Activated naive CD8-positive, alpha-beta T cell treated with anti-CD3 and anti-CD28 coated beads, Interleukin-2, amount 10 ng/mL, durations not matched to agents 7 days and 5 days (primary cell): ENCODE measurements at regions not wholly inside any gene's neighbourhood (a gene's known extent, or its start where the extent isn't known, plus 50 kb on each side); places are given as distances from the start of the nearest gene placed in this dataset.
"Not testable (repeated sequence)": the region's sequence is repeated elsewhere in the genome, so short reads cannot be mapped to it uniquely, and the experiment has no call there.

Experiments used
- ATAC-seq: fragments of 150-1000 bp; cut with Tn5 transposase; one replicate; pipeline ENCODE4 v1.10.0; 2021; ENCODE audit warnings: low read depth, moderate library complexity
- POLR2A ChIA-PET: fragments of 350-600 bp; sonication (Branson Sonifier 250); formaldehyde crosslinking; loops from one replicate; lab custom pipeline; 2021; ENCODE audit warnings: antibody characterized with exemption; lab: Charles Lee
- DNase-seq: peaks from one replicate; pipeline ENCODE4 v3.0.0; 2021
- H3K27ac Mint-ChIP-seq: one replicate; pipeline ENCODE4 v1.8.0; 2022; ENCODE audit warnings: mild to moderate bottlenecking, mixed read lengths
- H3K27me3 Mint-ChIP-seq: one replicate; pipeline ENCODE4 v1.8.0; 2022; ENCODE audit warnings: mild to moderate bottlenecking, moderate library complexity, mixed read lengths
- H3K36me3 Mint-ChIP-seq: one replicate; pipeline ENCODE4 v1.8.0; 2021; ENCODE audit warnings: mild to moderate bottlenecking, mixed read lengths
- H3K4me1 Mint-ChIP-seq: one replicate; pipeline ENCODE4 v1.8.0; 2021; ENCODE audit warnings: mixed read lengths
- H3K4me3 Mint-ChIP-seq: one replicate; pipeline ENCODE4 v1.8.0; 2022; ENCODE audit warnings: mild to moderate bottlenecking, moderate library complexity, mixed read lengths
- H3K9me3 Mint-ChIP-seq: one replicate; pipeline ENCODE4 v1.8.0; 2021; ENCODE audit warnings: mixed read lengths

DNA sequence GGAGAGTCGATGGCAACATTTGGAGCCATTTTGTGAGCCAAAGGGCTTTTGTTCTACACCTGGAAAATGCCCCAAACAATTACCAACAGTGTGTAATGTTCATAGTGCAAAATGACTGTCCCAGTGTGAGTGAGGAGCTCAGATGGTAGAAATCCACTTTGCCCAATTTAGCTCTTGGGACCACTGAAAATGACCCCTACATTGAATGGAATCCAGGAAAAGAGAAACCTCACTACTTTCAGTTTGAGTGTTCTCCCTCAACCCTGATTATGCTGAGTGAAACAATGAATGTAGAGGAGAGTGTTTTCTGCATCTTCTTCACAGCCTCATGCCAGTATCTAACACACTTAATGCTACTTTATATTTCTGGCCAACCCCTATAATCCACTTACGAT is 84.9 kb upstream of the NRN1 start:
- no peak for ATAC-seq
- Mint-ChIP-seq H3K4me3 (no peak overlapping the region), H3K4me1 (peaks cover 5% of the 10 kb centered on the region)

DNA sequence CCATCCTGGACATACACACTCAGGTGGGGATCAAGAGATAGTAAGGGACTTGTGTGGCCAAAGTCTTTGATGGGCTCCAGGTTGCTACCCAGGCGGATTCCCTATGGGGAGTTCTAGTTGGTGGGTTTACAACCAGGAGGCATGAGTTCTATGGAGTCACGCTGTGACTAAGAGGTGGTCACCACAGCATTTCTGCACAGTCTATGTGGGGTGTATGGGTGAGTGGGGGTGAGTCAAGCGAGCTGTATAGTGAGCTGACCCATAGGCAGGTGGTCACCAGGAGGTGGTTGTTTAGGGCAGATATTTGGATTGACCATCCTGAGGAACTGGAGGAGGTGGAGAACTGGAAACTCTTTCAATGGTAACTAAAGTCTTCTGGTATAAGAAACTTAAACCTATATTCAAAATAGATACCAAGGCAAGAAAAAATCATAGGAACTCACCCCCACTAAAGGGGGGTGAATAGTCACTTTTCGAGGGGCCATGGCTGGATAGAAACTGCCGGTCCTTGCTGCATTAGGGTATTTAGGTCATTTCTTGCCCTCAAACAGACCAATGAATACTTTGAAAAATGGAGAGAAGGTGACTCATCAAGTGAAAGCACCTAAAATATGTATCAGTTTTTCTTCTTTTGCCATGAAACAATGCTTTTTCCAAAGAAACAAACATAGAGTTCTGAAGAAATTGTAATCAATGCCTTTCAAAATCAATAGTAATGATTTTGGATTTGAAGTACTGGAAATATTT is 84.3 kb upstream of the NRN1 start:
- no peaks in the 10 kb centered on the region for H3K9me3 Mint-ChIP-seq
- no peak overlapping the region for H3K4me3 Mint-ChIP-seq
- no peak for DNase-seq
- ATAC-seq = no peak
- H3K36me3 Mint-ChIP-seq = no peaks in the 10 kb centered on the region
- no peak overlapping the region for H3K27ac Mint-ChIP-seq
- H3K27me3 Mint-ChIP-seq = peaks cover 4% of the 10 kb centered on the region
- peaks cover 5% of the 10 kb centered on the region for H3K4me1 Mint-ChIP-seq
- POLR2A ChIA-PET = no interaction called here

More for the DNA sequence above, 84.9 kb upstream of the NRN1 start:
- no peaks in the 10 kb centered on the region for H3K9me3 Mint-ChIP-seq
- no peaks in the 10 kb centered on the region for H3K36me3 Mint-ChIP-seq
- DNase-seq = no peak
- H3K27ac Mint-ChIP-seq = no peak overlapping the region
- POLR2A ChIA-PET = no interaction called here
- peaks cover 4% of the 10 kb centered on the region for H3K27me3 Mint-ChIP-seq

DNA sequence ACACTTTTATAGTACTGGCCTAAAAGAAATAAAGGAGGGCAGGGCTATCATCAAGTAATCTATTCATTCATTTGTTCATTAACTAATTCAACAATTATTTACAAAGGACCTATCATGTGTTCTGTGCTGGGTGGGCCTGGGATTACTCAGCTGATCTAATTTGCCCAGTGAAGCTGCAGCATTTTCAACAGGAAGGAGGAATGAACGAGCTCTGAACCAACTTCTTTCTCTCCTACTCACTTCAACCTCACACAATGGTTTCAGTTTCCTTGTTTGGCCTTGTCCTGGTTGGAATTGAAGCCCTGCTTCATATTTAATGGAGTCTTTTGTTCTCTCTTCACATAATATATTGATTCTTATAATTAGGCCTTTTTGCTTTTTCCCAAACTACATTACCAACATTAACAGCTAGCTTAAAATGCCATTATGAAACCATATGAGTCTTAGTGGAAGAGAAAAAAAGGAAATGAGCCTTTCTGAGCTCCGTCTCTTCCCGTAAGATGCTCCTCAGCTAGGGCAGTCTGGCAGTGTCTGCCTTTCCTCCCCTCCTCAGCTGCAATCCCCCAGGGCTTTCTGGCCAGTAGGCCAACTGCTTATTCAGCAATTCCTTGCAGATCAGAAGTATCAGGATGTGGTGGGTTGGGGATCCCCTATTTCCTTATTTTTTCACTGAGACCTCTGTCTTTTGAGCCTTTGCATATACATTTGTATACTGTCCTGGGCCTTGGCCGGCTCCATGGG is 79.4 kb upstream of the NRN1 start:
- no peak overlapping the region for H3K4me3 Mint-ChIP-seq
- no peak overlapping the region for H3K27ac Mint-ChIP-seq
- ATAC-seq (no peak), DNase-seq (no peak)
- peaks cover 4% of the 10 kb centered on the region for H3K9me3 Mint-ChIP-seq
- peaks cover 1% of the 10 kb centered on the region for H3K4me1 Mint-ChIP-seq
- peaks cover 4% of the 10 kb centered on the region for H3K27me3 Mint-ChIP-seq
- no peaks in the 10 kb centered on the region for H3K36me3 Mint-ChIP-seq
- POLR2A ChIA-PET = no interaction called here

DNA sequence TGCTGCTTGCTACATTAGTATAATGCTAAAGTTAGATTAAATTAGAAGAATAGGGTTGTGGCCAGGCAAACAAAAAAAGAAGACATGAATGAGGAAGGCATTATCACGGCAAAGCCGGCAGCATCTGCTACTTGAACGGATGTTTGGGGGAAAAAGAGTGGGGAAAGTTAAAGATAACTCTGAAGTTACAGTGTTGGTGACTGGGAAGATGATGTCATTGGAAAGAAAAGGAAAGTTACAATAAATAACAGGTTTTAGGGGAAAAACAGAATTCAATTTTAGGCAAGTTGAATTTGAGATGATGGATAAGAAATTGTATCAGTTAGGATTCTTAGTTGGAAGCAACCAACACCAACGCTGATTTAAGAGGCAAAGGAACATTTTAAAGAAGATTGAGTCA is 74.2 kb upstream of the NRN1 start:
- H3K4me3 Mint-ChIP-seq = no peak overlapping the region
- ATAC-seq = no peak
- H3K27ac Mint-ChIP-seq = no peak overlapping the region
- POLR2A ChIA-PET = no interaction called here
- H3K27me3 Mint-ChIP-seq = peaks cover 17% of the 10 kb centered on the region
- no peak for DNase-seq
- peaks cover 8% of the 10 kb centered on the region for H3K9me3 Mint-ChIP-seq
- H3K4me1 Mint-ChIP-seq = no peaks in the 10 kb centered on the region
- no peaks in the 10 kb centered on the region for H3K36me3 Mint-ChIP-seq

DNA sequence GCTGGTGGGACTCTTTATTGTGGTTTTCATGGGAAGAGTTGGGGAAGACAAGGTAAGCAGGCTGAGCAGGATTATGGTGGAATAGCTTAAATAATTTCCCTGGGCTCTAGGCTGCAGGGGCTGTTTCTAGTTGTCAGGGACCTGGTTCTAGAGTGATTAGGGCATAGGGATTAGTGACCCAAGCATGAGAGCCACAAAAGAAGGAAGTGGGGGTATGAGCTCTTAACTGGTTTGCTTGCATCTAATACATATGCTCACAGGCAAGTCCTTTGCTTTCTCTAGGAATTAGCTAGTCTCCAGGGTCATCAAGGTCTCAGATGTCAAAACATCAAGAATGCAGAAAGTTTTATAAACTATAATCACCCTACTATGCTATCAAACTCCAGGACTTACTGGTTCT is 67.5 kb upstream of the NRN1 start:
- ATAC-seq = no peak
- Mint-ChIP-seq H3K4me3 (no peak overlapping the region), H3K9me3 (peaks cover 7% of the 10 kb centered on the region), H3K36me3 (no peaks in the 10 kb centered on the region), H3K27me3 (peaks cover 41% of the 10 kb centered on the region), H3K27ac (no peak overlapping the region), H3K4me1 (no peaks in the 10 kb centered on the region)
- no peak for DNase-seq
- POLR2A ChIA-PET = no interaction called here

DNA sequence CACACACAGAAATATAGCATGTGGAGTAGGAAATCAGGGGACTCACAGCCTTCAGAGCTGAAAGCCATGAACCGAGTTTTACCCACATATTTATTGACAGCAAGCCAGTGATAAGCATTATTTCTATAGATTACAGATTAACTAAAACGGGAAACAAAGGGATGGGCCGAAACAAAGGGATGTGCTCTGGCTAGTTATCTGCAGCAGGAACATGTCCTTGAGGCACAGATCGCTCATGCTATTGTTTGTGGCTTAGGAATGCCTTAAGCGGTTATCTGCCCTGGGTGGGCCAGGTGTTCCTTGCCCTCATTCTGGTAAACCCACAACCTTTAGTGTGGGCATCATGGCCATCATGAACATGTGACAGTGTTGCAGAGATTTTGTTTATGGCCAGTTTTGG is 61.4 kb upstream of the NRN1 start:
- H3K27me3 Mint-ChIP-seq = peaks cover 26% of the 10 kb centered on the region
- H3K27ac Mint-ChIP-seq, POLR2A ChIA-PET: not testable (repeated sequence)

DNA sequence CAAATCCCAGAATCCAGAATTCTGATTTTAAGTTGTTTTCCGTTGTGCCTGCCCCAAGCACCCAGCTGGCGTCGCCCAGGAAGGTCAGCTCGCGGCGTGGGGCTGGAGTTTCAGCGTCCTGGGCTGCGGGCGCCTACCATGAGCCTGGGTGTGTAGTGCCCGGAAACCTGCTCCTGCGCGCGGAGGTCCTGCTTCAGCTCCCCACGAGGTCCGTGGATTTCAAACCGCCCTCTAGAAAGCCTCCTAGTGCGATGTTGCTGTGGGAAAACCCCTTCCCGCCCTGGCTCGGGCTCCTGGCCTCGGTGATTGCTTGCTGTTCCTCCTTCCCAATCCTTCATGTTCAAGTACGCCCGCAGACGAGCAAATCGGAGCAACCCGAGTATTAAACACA is 51.3 kb upstream of the NRN1 start:
- no peaks in the 10 kb centered on the region for H3K36me3 Mint-ChIP-seq
- POLR2A ChIA-PET = no interaction called here
- H3K27ac Mint-ChIP-seq = no peak overlapping the region
- DNase-seq = no peak
- no peak for ATAC-seq
- H3K27me3 Mint-ChIP-seq = peaks cover 39% of the 10 kb centered on the region
- no peaks in the 10 kb centered on the region for H3K4me1 Mint-ChIP-seq
- H3K9me3 Mint-ChIP-seq = no peaks in the 10 kb centered on the region
- H3K4me3 Mint-ChIP-seq = no peak overlapping the region

More for the DNA sequence above, 61.4 kb upstream of the NRN1 start:
- not testable (repeated sequence) for H3K36me3 Mint-ChIP-seq, DNase-seq, ATAC-seq, H3K4me1 Mint-ChIP-seq, H3K4me3 Mint-ChIP-seq
- H3K9me3 Mint-ChIP-seq = peaks cover 14% of the 10 kb centered on the region

DNA sequence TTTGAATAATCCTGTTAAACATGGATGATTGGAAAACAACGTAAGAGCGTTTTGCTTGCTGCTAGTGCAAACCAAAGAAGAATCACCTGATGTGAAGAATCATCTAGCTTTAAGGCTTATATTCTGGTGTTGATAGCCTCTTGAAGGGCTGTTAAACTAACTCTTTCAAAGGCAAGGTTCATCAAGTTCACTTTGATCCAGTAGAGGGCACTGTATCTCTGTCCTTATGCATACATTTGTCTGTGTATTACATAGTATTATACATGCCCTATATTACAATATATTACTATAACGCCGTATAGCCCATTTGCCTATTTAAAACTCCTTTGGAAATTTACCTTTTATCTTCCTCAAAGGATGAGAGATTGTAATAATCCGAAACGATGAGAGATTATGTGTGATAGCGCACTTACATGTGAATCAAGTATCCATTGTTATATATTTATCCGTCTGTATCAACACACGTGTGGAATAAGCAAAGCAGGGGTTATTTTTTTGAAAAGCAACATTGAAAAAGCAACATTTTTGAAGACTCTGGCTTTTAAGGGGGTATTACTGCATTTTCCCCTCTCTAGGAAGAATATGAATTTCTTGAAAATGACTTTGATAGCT is 50.8 kb upstream of the NRN1 start:
- H3K27me3 Mint-ChIP-seq = peaks cover 39% of the 10 kb centered on the region
- ATAC-seq (peak; percentile 75), DNase-seq (no peak)
- no peaks in the 10 kb centered on the region for H3K36me3 Mint-ChIP-seq
- no peaks in the 10 kb centered on the region for H3K9me3 Mint-ChIP-seq
- H3K4me1 Mint-ChIP-seq = no peaks in the 10 kb centered on the region
- H3K27ac Mint-ChIP-seq = no peak overlapping the region
- no peak overlapping the region for H3K4me3 Mint-ChIP-seq
- POLR2A ChIA-PET = no interaction called here
